HepG2 (cell line): ENCODE measurements at regions not wholly inside any gene's neighbourhood (a gene's known extent, or its start where the extent isn't known, plus 50 kb on each side); places are given as distances from the start of the nearest gene placed in this dataset.

Source experiments
- CHD4 ChIP-seq: fragments of 200-600 bp; sonication (generic); IDR thresholded peaks from 2 replicates; pipeline ENCODE4 v1.7.0; 2017; ENCODE audit warnings: mild to moderate bottlenecking, low read length, borderline replicate concordance
- LCORL ChIP-seq, 2 experiments: fragments of 450-650 bp in 1 of 2; sonication (generic) in 1 of 2; formaldehyde crosslinking in 1 of 2; IDR thresholded peaks; 2 replicates each; pipeline versions ENCODE4 v1.5.0 to v1.6.1; 2017 to 2020; ENCODE audit warnings: antibody characterized with exemption in 1 of 2, missing genetic modification reagents in 1 of 2
- ZFX ChIP-seq: sonication (generic); formaldehyde crosslinking; IDR thresholded peaks from 2 replicates; pipeline ENCODE4 v1.4.0; 2020; ENCODE audit warnings: mild to moderate bottlenecking, low read depth, missing genetic modification reagents, moderate library complexity
- ZNF407 ChIP-seq: sonication (generic); formaldehyde crosslinking; IDR thresholded peaks from one replicate; pipeline ENCODE4 v1.5.1; 2020; ENCODE audit warnings: mild to moderate bottlenecking, missing genetic modification reagents; ENCODE audit errors: not compliant biosample characterization

- no peak for TF ChIP-seq ZNF407 (CRISPR knock-in tag)
- TF ChIP-seq CHD4: no peak
- TF ChIP-seq LCORL (IDR thresholded peaks at IDR 0.05): no peak
- TF ChIP-seq LCORL (CRISPR knock-in tag; IDR thresholded peaks at IDR 0.05): no peak
- TF ChIP-seq ZFX: no peak
Observed at GRCh38 chr11:101729406-101730078, 145.7 kb upstream of the TRPC6 start (continued).
